Heart left ventricle (tissue), 13 donors: ENCODE measurements at regions not wholly inside any gene's neighbourhood (a gene's known extent, or its start where the extent isn't known, plus 50 kb on each side); places are given as distances from the start of the nearest gene placed in this dataset.

Experiments
- CTCF ChIP-seq, 12 donors: fragments of 200-600 bp; sonication (generic) in 4 of 12; IDR thresholded peaks; one replicate each; pipeline versions ENCODE4 v1.5.0 to v1.8.0; 2018 to 2022; ENCODE audit warnings: antibody characterized with exemption in 12 of 12, mild to moderate bottlenecking in 5 of 12
- POLR2A ChIP-seq, 2 donors: fragments of 450-650 bp; IDR thresholded peaks; one replicate each; pipeline ENCODE4 v1.6.1; 2017; ENCODE audit warnings: antibody characterized with exemption in 2 of 2, mild to moderate bottlenecking in 2 of 2, moderate library complexity in 2 of 2
- donor health status: ischemic (EF 13 %, LVEDD 7.1; RV severe dilation, severe dysfunction).
- donor health status: DM: no; HTN: yes; CAD: no.
- donor health status: DM: no; HTN: no; CAD: no.
- donor health status: ischemic (EF 25% LVEDD 6.9; RV normal size, moderate dysfunction).
- donor health status: ischemic (EF 25% LVEDD 5.7; RV mildly dilated, moderate dysfunction).
- donor health status: ischemic (EF 35%, LVEDD 5.7; RV mildly dilated, moderate dysfunction).
- donor health status: nonischemic (EF 11% LVEDD 7.7; RV severe dilation, severe dysfunction).
- donor health status: DM: yes; HTN: yes; CAD: no.
- donor health status: PGD.
- donor health status: ischemic (EF 29% LVEDD 5.4; RV normal size, mild dysfunction).
- donor health status: nonischemic (EF 23%, LVEDD 6.1; RV moderate dilation, normal function).

GRCh38 chr1:199690496-199690895, 337.0 kb upstream of the NR5A2 start:
- TF ChIP-seq POLR2A (IDR thresholded peaks at IDR 0.05), result no peak
- no peak for TF ChIP-seq CTCF (IDR thresholded peaks at IDR 0.05)
